K562 (cell line): ENCODE measurements at regions not wholly inside any gene's neighbourhood (a gene's known extent, or its start where the extent isn't known, plus 50 kb on each side); places are given as distances from the start of the nearest gene placed in this dataset.

Source experiments
- ATAC-seq: fragments of 200-7000 bp; cut with Tn5 transposase; 3 replicates; pipeline ENCODE4 v1.9.1; 2020; ENCODE audit warnings: moderate library complexity
- BruUV-seq: library from RNA; stranded (reverse); fragments of 400-500 nt; replicated peaks from 2 replicates; lab custom pipeline; 2021; lab: Mats Ljungman, UMichigan
- CTCF ChIA-PET: fragments of 300-600 bp; formaldehyde crosslinking; extraction: SDS; loops from one replicate; lab custom pipeline; 2021; ENCODE audit warnings: low intra/inter-chr PET ratio; lab: Yijun Ruan, JAX
- POLR2A ChIA-PET: fragments of 300-600, 350-650 bp; sonication (Branson Sonifier 250); formaldehyde crosslinking; extraction: SDS; loops from one replicate; lab custom pipeline; 2021; ENCODE audit warnings: antibody characterized with exemption, inconsistent platforms; lab: Yijun Ruan, JAX
- DNase-seq, 4 experiments: peaks; one replicate each; pipeline versions ENCODE4 v3.0.0 to v3.0.0-alpha.2; 2011 to 2018; ENCODE audit warnings: low spot score in 3 of 4, mixed read lengths in 3 of 4; ENCODE audit errors: extremely low read depth in 1 of 4
- FAIRE-seq: peaks from 2 replicates; lab custom pipeline; 2011; peaks lifted over from hg19 to GRCh38; lab: Jason Lieb, UNC
- H2AFZ ChIP-seq: 2 replicates; pipeline ENCODE4 v1.6.0; 2011; ENCODE audit warnings: low read depth, low read length, control low read depth, inconsistent platforms
- H3K27ac ChIP-seq: fragments of 200-600 bp; 3 replicates; pipeline ENCODE4 v1.8.0; 2011; ENCODE audit warnings: low read depth, mild to moderate bottlenecking, control low read depth, inconsistent platforms, low read length, moderate library complexity, mixed read lengths; ENCODE audit errors: extremely low read depth
- H3K27me3 ChIP-seq, 2 experiments: fragments of 300-600 bp in 1 of 2; 2 replicates in 1 of 2; 3 replicates in 1 of 2; pipeline versions ENCODE4 v1.6.0 to v1.8.0; 2011; ENCODE audit warnings: inconsistent platforms in 2 of 2, low read length in 2 of 2, mild to moderate bottlenecking in 1 of 2, mixed read lengths in 1 of 2, moderate library complexity in 1 of 2; ENCODE audit not compliant: control insufficient read depth in 2 of 2, insufficient read depth in 2 of 2
- H3K36me3 ChIP-seq: fragments of 300-600 bp; 3 replicates; pipeline ENCODE4 v1.8.0; 2011; ENCODE audit warnings: mild to moderate bottlenecking, low read length, inconsistent platforms; ENCODE audit not compliant: control insufficient read depth, insufficient read depth
- H3K4me1 ChIP-seq, 2 experiments: fragments of 200-600 bp in 1 of 2; replicated peaks in 1 of 2; 2 replicates in 1 of 2; 3 replicates in 1 of 2; pipeline versions ENCODE4 v1.5.1 to v1.8.0; 2011; ENCODE audit warnings: inconsistent platforms in 2 of 2, low read length in 2 of 2, mild to moderate bottlenecking in 1 of 2, mixed read lengths in 1 of 2, moderate library complexity in 1 of 2; ENCODE audit not compliant: control insufficient read depth in 2 of 2, insufficient read depth in 2 of 2
- H3K4me2 ChIP-seq: 2 replicates; pipeline ENCODE4 v1.6.1; 2011; ENCODE audit warnings: low read length, control low read depth, inconsistent platforms, mixed read lengths; ENCODE audit not compliant: insufficient read depth
- H3K4me3 ChIP-seq: fragments of 200-600 bp; sonication (generic), shearing (Covaris generic); 2 replicates; pipeline ENCODE4 v1.5.1; 2016; ENCODE audit warnings: control low read depth, inconsistent platforms
- H3K79me2 ChIP-seq: fragments of 200-600 bp; 3 replicates; pipeline ENCODE4 v1.8.0; 2011; ENCODE audit warnings: low read length, inconsistent platforms; ENCODE audit not compliant: control insufficient read depth, insufficient read depth
- H3K9ac ChIP-seq, 2 experiments: 2 replicates each; pipeline versions ENCODE4 v1.6.0 to v1.6.1; 2011; ENCODE audit warnings: low read depth in 2 of 2, low read length in 2 of 2, control low read depth in 1 of 2, inconsistent platforms in 1 of 2, mild to moderate bottlenecking in 1 of 2, mixed read lengths in 1 of 2; ENCODE audit not compliant: insufficient read depth in 1 of 2
- H3K9me1 ChIP-seq: one replicate; pipeline ENCODE4 v1.6.0; 2011; ENCODE audit warnings: inconsistent platforms, mild to moderate bottlenecking, low read length, moderate library complexity; ENCODE audit not compliant: control insufficient read depth, insufficient read depth
- H3K9me3 ChIP-seq: replicated peaks from 2 replicates; pipeline ENCODE4 v1.5.1; 2011; ENCODE audit warnings: low read depth, low read length, inconsistent platforms; ENCODE audit not compliant: control insufficient read depth, insufficient read depth
- H4K20me1 ChIP-seq: replicated peaks from 2 replicates; pipeline ENCODE4 v1.6.1; 2011; ENCODE audit warnings: low read length, inconsistent platforms, mixed read lengths; ENCODE audit not compliant: control insufficient read depth, insufficient read depth
- CBX5 ChIP-seq: IDR thresholded peaks from 2 replicates; pipeline ENCODE4 v1.6.1; 2014; ENCODE audit warnings: low read depth, borderline replicate concordance
- MEIS2 ChIP-seq: fragments of 450-650 bp; IDR thresholded peaks from 2 replicates; pipeline ENCODE4 v1.6.1; 2014; ENCODE audit warnings: mild to moderate bottlenecking; ENCODE audit not compliant: partially characterized antibody
- NCOA4 ChIP-seq: fragments of 450-650 bp; IDR thresholded peaks from 2 replicates; pipeline ENCODE4 v1.6.1; 2018; ENCODE audit warnings: mild to moderate bottlenecking; ENCODE audit not compliant: partially characterized antibody
- ZNF140 ChIP-seq: fragments of 250-450 bp; sonication (Bioruptor Pico); IDR thresholded peaks from 2 replicates; pipeline ENCODE4 v1.8.0; 2021; ENCODE audit warnings: moderate library complexity, mild to moderate bottlenecking, inconsistent platforms
- ZNF23 ChIP-seq: fragments of 250-450 bp; sonication (Bioruptor Pico); IDR thresholded peaks from 2 replicates; pipeline ENCODE4 v1.4.0; 2020; ENCODE audit warnings: mild to moderate bottlenecking
- WGBS: fragments of 100-300 bp; shearing (Covaris generic); methylation state at CpG from one replicate; pipeline ENCODE4 v1.1.6; 2016; ENCODE audit warnings: low coverage, mixed read lengths; ENCODE audit not compliant: insufficient coverage; ENCODE audit errors: missing lambda C conversion rate; 5-methylcytosine and 5-hydroxymethylcytosine counted together
- in situ Hi-C: fragments of 300-500 bp; cut with MboI; formaldehyde crosslinking; loops from 4 replicates; pipeline ENCODE4 v1.15.0; 2018; ENCODE audit warnings: inconsistent platforms, mixed read lengths
- intact Hi-C: fragments of 100-400 bp; cut with micrococcal nuclease; formaldehyde crosslinking; loops from 2 replicates; pipeline ENCODE4 v1.14.2; 2022

GRCh38 chr14:51581017-51581881, 70.5 kb upstream of the FRMD6 start:
- FAIRE-seq = no peak
- H3K36me3 ChIP-seq = no peaks in the 10 kb centered on the region
- peak; percentile 28 for TF ChIP-seq MEIS2
- no peak for TF ChIP-seq CBX5
- TF ChIP-seq, all 486 proteins: peak for 1
- no peaks in the 10 kb centered on the region for H3K4me1 ChIP-seq
- no TSS peak for BruUV-seq
- no peaks in the 10 kb centered on the region for H3K79me2 ChIP-seq
- in situ Hi-C loops = no loop called here
- no peak for DNase-seq
- no peak overlapping the region for H3K9ac ChIP-seq
- no peak overlapping the region for H3K4me2 ChIP-seq
- H3K27me3 ChIP-seq = no peaks in the 10 kb centered on the region
- H3K27ac ChIP-seq = no peak overlapping the region
- no peaks in the 10 kb centered on the region for H3K9me3 ChIP-seq
- no peaks in the 10 kb centered on the region for H4K20me1 ChIP-seq
- ATAC-seq = no peak
- intact Hi-C loops = no loop called here
- H3K4me3 ChIP-seq = no peak overlapping the region
- CTCF ChIA-PET = no interaction called here
- POLR2A ChIA-PET = no interaction called here
- no peak overlapping the region for H2AFZ ChIP-seq
- 0% methylated on average over 4 of the region's 4 CpGs for WGBS
- no peaks in the 10 kb centered on the region for H3K9me1 ChIP-seq

DNA sequence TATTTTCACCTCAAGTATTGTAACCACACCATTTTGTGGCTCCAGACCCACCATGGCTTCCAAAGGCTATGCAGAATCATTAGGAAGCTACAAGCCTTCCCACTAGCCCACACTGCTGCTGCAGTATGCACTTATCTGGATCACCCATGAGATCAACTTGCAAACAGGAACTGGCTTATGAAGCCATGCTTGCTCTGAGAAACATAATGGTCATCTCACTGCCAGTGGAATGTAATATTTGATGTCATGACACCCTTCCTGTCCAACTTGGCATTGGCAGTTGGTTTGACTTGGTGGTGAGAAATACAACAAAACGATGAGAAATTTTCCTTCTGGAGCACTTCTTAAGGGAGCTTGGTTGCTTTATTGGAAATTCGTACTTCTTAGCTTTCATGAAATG, 69.3 kb upstream of the FRMD6 start:
- no TSS peak for BruUV-seq
- TF ChIP-seq ZNF23 (CRISPR knock-in tag) (no peak), ZNF140 (no peak), NCOA4 (no peak)
- Histone ChIP-seq H3K79me2 (no peaks in the 10 kb centered on the region), H3K9me1 (no peaks in the 10 kb centered on the region), H3K4me2 (no peak overlapping the region), H3K4me1 (no peaks in the 10 kb centered on the region), H3K36me3 (no peaks in the 10 kb centered on the region), H2AFZ (no peak overlapping the region), H3K27me3 (no peaks in the 10 kb centered on the region), H3K9me3 (no peaks in the 10 kb centered on the region), H3K9ac (no peak overlapping the region), H3K27ac (no peak overlapping the region), H4K20me1 (no peaks in the 10 kb centered on the region), H3K4me3 (no peak overlapping the region)
- WGBS = 0% methylated on average over 2 of the region's 2 CpGs
- ChIA-PET CTCF (no interaction called here), POLR2A (interaction anchor here (0.5 kb wide), 1 partner anchor 490 kb away, joined by 3 read pairs; no protein-coding TSS in a partner anchor)
- in situ Hi-C loops = no loop called here
- intact Hi-C loops = no loop called here
- FAIRE-seq (no peak), ATAC-seq (no peak), DNase-seq (no peak)
